OCI-LY1 (cell line): ENCODE measurements at regions not wholly inside any gene's neighbourhood (a gene's known extent, or its start where the extent isn't known, plus 50 kb on each side); places are given as distances from the start of the nearest gene placed in this dataset.

Experiments used
- H2AFZ ChIP-seq: fragments of 200-600 bp; sonication (generic), shearing (Covaris generic); 2 replicates; pipeline ENCODE4 v1.6.0; 2014; ENCODE audit warnings: antibody characterized with exemption, mild to moderate bottlenecking, low read length
- H3F3A ChIP-seq: fragments of 200-600 bp; sonication (generic), shearing (Covaris generic); 2 replicates; pipeline ENCODE4 v1.6.0; 2014; ENCODE audit warnings: mild to moderate bottlenecking, antibody characterized with exemption, low read length, moderate library complexity; ENCODE audit not compliant: insufficient read depth
- H3K27ac ChIP-seq: fragments of 200-600 bp; sonication (generic); 2 replicates; pipeline ENCODE4 v1.5.1; 2014; ENCODE audit warnings: low read length, mixed run types, mild to moderate bottlenecking, low read depth; ENCODE audit not compliant: poor library complexity, severe bottlenecking
- H3K27me3 ChIP-seq: fragments of 200-600 bp; sonication (generic); 2 replicates; pipeline ENCODE4 v1.6.0; 2014; ENCODE audit warnings: antibody characterized with exemption, mild to moderate bottlenecking, low read length, moderate library complexity; ENCODE audit not compliant: insufficient read depth
- H3K36me3 ChIP-seq: fragments of 200-600 bp; sonication (generic); 2 replicates; pipeline ENCODE4 v1.6.1; 2014; ENCODE audit warnings: mild to moderate bottlenecking, antibody characterized with exemption, low read length, moderate library complexity, mixed read lengths; ENCODE audit not compliant: insufficient read depth
- H3K4me1 ChIP-seq: fragments of 200-600 bp; sonication (generic); 2 replicates; pipeline ENCODE4 v1.5.1; 2014; ENCODE audit warnings: mild to moderate bottlenecking, low read length, moderate library complexity; ENCODE audit not compliant: insufficient read depth, severe bottlenecking
- H3K4me2 ChIP-seq: fragments of 200-600 bp; sonication (generic), shearing (Covaris generic); 2 replicates; pipeline ENCODE4 v1.6.1; 2014; ENCODE audit warnings: low read length
- H3K4me3 ChIP-seq: fragments of 200-600 bp; sonication (generic); 2 replicates; pipeline ENCODE4 v1.5.1; 2014; ENCODE audit warnings: low read length, low read depth, mild to moderate bottlenecking, mixed read lengths; ENCODE audit not compliant: poor library complexity, severe bottlenecking
- H3K79me2 ChIP-seq: fragments of 200-600 bp; shearing (Covaris generic); 2 replicates; pipeline ENCODE4 v1.6.1; 2016; ENCODE audit warnings: mixed run types, low read length, mixed read lengths; ENCODE audit not compliant: insufficient read depth
- H3K9ac ChIP-seq: fragments of 200-600 bp; sonication (generic), shearing (Covaris generic); 2 replicates; pipeline ENCODE4 v1.6.1; 2014; ENCODE audit warnings: mild to moderate bottlenecking, low read length, mixed read lengths
- H3K9me2 ChIP-seq: fragments of 200-600 bp; sonication (generic), shearing (Covaris generic); 2 replicates; pipeline ENCODE4 v1.6.1; 2014; ENCODE audit warnings: low read depth, mild to moderate bottlenecking, low read length, mixed read lengths
- H3K9me3 ChIP-seq: fragments of 200-600 bp; shearing (Covaris generic); 2 replicates; pipeline ENCODE4 v1.6.1; 2014; ENCODE audit warnings: low read length, mixed read lengths
- H4K20me1 ChIP-seq: fragments of 200-600 bp; sonication (generic), shearing (Covaris generic); 2 replicates; pipeline ENCODE4 v1.6.0; 2016; ENCODE audit warnings: mild to moderate bottlenecking, low read length; ENCODE audit not compliant: insufficient read depth
- CTCF ChIP-seq: fragments of 200-600 bp; sonication (generic), shearing (Covaris generic); IDR thresholded peaks from 2 replicates; pipeline ENCODE4 v1.5.1; 2017; ENCODE audit warnings: mild to moderate bottlenecking, antibody characterized with exemption, low read length, moderate library complexity, mixed read lengths
- EZH2 ChIP-seq: fragments of 200-600 bp; sonication (generic), shearing (Covaris generic); IDR thresholded peaks from 2 replicates; pipeline ENCODE4 v1.8.0; 2017; ENCODE audit warnings: borderline replicate concordance, mixed run types, mild to moderate bottlenecking, antibody characterized with exemption, low read length, moderate library complexity, mixed read lengths

- Histone ChIP-seq H3K9me2 (no peaks in the 10 kb centered on the region; the same call in 1 of the 2 replicates), H3K4me1 (no peaks in the 10 kb centered on the region)
- no peak for TF ChIP-seq EZH2
- no peak for TF ChIP-seq CTCF
These were observed 352.7 kb downstream of the AEBP2 start for GRCh38 chr12:19792028-19792427.

GRCh38 chr12:19794116-19794515, 354.8 kb downstream of the AEBP2 start:
- Histone ChIP-seq H3K4me3 (no peak overlapping the region), H3K9me2 (no peaks in the 10 kb centered on the region), H3K4me2 (no peak overlapping the region), H3K9ac (no peak overlapping the region), H3K9me3 (no peaks in the 10 kb centered on the region), H3K79me2 (no peaks in the 10 kb centered on the region), H4K20me1 (no peaks in the 10 kb centered on the region), H3K27me3 (no peaks in the 10 kb centered on the region), H3K36me3 (no peaks in the 10 kb centered on the region), H2AFZ (no peak overlapping the region), H3K4me1 (no peaks in the 10 kb centered on the region), H3K27ac (no peak overlapping the region), H3F3A (no peaks in the 10 kb centered on the region)
- TF ChIP-seq CTCF (no peak), EZH2 (no peak)

More at GRCh38 chr12:19792028-19792427, 352.7 kb downstream of the AEBP2 start:
- Histone ChIP-seq H4K20me1 (no peaks in the 10 kb centered on the region), H3K4me3 (no peak overlapping the region), H3K36me3 (no peaks in the 10 kb centered on the region), H2AFZ (no peak overlapping the region), H3K4me2 (no peak overlapping the region), H3K27ac (no peak overlapping the region), H3K79me2 (no peaks in the 10 kb centered on the region), H3K9me3 (no peaks in the 10 kb centered on the region), H3K27me3 (no peaks in the 10 kb centered on the region), H3K9ac (no peak overlapping the region), H3F3A (no peaks in the 10 kb centered on the region)

GRCh38 chr12:19799216-19799615, 359.9 kb downstream of the AEBP2 start:
- Histone ChIP-seq H2AFZ (no peak overlapping the region), H3K9ac (no peak overlapping the region)
- no peak for TF ChIP-seq CTCF

More at GRCh38 chr12:19799216-19799615, 359.9 kb downstream of the AEBP2 start:
- Histone ChIP-seq H3K4me1 (no peaks in the 10 kb centered on the region), H3F3A (no peaks in the 10 kb centered on the region), H3K9me2 (no peaks in the 10 kb centered on the region), H3K36me3 (no peaks in the 10 kb centered on the region), H3K4me2 (no peak overlapping the region), H3K27me3 (no peaks in the 10 kb centered on the region), H3K79me2 (no peaks in the 10 kb centered on the region), H3K4me3 (no peak overlapping the region), H4K20me1 (no peaks in the 10 kb centered on the region), H3K27ac (no peak overlapping the region), H3K9me3 (no peaks in the 10 kb centered on the region)
